ENCODE measurements at regions not wholly inside any gene's neighbourhood (a gene's known extent, or its start where the extent isn't known, plus 50 kb on each side); places are given as distances from the start of the nearest gene placed in this dataset.

DNA sequence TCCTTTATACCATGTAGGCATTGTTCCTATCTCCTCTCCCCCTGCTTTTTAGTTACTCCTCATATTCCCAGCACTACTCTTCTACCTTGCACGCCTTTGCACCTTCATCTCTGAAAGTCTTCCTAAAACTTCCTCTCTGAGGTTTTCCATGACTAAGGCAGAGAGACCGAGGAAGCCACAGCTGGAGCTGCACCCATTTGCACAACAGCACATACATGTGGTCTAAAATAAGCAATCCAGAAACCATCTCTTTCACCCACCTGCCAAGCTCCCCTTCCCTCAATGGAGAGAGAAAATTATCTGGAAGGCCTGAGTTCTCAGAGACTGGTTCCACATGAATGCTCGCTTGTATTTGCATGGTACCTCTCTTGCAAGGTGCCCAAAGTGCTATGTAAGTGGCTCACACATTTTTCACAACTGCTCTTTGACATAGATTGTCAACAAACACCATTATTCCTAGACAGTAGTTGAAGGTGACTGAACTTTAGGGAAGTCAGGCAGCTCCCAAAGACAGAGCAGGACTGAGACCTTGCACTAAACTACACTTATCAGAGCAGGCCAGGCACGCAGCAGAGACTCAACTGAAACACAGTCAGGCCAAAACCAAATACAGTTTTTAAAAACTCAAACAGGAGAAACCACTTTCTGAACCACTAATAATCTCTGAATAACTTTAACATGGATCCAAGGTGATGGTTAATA lies 313.2 kb downstream of the TFAP2A start:
- H3K4me3 Mint-ChIP-seq = no peak overlapping the region
- ATAC-seq (no peak), DNase-seq (no peak)
- no peak overlapping the region for H3K27ac Mint-ChIP-seq
- Histone ChIP-seq H3K27me3 (ENCODE audit: control insufficient read depth, insufficient read depth, low read length) (no peaks in the 10 kb centered on the region), H3K27ac (ENCODE audit: low read length) (no peak overlapping the region), H3K9me3 (ENCODE audit: control insufficient read depth, insufficient read depth, low read length) (no peaks in the 10 kb centered on the region), H3K4me3 (ENCODE audit: low read length) (no peak overlapping the region), H3K4me1 (ENCODE audit: control insufficient read depth, insufficient read depth, low read length) (no peaks in the 10 kb centered on the region), H3K36me3 (ENCODE audit: control insufficient read depth, insufficient read depth, low read length) (no peaks in the 10 kb centered on the region)
- WGBS (ENCODE audit: insufficient coverage) = 76% methylated on average over 4 of the region's 4 CpGs
- intact Hi-C loops (cut with micrococcal nuclease) = no loop called here
- H3K9me3 Mint-ChIP-seq = no peaks in the 10 kb centered on the region
- no peaks in the 10 kb centered on the region for H3K4me1 Mint-ChIP-seq
- no peaks in the 10 kb centered on the region for H3K36me3 Mint-ChIP-seq
- TF ChIP-seq, protein P1, sequence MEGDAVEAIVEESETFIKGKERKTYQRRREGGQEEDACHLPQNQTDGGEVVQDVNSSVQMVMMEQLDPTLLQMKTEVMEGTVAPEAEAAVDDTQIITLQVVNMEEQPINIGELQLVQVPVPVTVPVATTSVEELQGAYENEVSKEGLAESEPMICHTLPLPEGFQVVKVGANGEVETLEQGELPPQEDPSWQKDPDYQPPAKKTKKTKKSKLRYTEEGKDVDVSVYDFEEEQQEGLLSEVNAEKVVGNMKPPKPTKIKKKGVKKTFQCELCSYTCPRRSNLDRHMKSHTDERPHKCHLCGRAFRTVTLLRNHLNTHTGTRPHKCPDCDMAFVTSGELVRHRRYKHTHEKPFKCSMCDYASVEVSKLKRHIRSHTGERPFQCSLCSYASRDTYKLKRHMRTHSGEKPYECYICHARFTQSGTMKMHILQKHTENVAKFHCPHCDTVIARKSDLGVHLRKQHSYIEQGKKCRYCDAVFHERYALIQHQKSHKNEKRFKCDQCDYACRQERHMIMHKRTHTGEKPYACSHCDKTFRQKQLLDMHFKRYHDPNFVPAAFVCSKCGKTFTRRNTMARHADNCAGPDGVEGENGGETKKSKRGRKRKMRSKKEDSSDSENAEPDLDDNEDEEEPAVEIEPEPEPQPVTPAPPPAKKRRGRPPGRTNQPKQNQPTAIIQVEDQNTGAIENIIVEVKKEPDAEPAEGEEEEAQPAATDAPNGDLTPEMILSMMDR (IDR thresholded peaks at IDR 0.05) = no peak
- no peaks in the 10 kb centered on the region for H3K27me3 Mint-ChIP-seq (ENCODE audit: low read depth in 2 of 2)

DNA sequence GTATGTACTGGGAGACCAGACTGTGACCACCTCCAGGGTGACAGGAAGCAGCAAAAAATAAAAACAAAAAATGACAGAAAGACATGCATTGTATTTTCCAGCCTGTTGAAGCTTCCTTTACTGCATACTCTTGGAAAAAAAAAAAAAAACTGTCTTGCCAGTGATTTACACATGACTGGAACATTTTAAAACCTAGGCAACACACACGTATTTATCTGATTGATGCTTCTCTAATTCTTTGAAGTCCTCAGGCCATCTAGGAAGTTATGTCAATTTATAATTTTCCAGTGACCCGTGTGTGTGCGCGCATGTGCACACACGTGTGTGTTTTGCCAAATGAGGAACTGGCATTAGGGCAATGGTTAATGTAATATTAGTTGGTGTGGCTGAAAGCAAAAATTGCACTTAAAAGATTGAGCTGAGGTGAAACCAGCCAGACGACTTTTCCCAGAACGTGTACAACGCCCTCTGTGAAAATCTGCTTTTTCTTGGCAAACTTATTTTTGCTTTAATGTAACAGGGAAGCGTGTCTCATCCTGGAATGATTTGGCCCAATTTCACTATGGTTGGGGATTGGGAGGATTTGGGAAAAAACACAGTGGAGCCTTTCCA lies 315.2 kb downstream of the TFAP2A start:
- no peaks in the 10 kb centered on the region for H3K27me3 ChIP-seq (ENCODE audit: control insufficient read depth, insufficient read depth, low read length)
- H3K9me3 ChIP-seq (ENCODE audit: control insufficient read depth, insufficient read depth, low read length) = no peaks in the 10 kb centered on the region
- intact Hi-C loops (cut with micrococcal nuclease) = no loop called here
- H3K27ac ChIP-seq (ENCODE audit: low read length) = no peak overlapping the region
- H3K4me1 Mint-ChIP-seq = no peaks in the 10 kb centered on the region
- no peak overlapping the region for H3K4me3 ChIP-seq (ENCODE audit: low read length)
- no peaks in the 10 kb centered on the region for H3K36me3 ChIP-seq (ENCODE audit: control insufficient read depth, insufficient read depth, low read length)
- ATAC-seq (no peak), DNase-seq (no peak)
- peaks cover 2 to 3% of the 10 kb centered on the region in 2 donors for H3K9me3 Mint-ChIP-seq
- H3K4me3 Mint-ChIP-seq = no peak overlapping the region
- no peaks in the 10 kb centered on the region for H3K4me1 ChIP-seq (ENCODE audit: control insufficient read depth, insufficient read depth, low read length)
- TF ChIP-seq, protein P1 (IDR thresholded peaks at IDR 0.05) = no peak
- WGBS (ENCODE audit: insufficient coverage) = 51% methylated on average over 9 of the region's 9 CpGs
- no peak overlapping the region for H3K27ac Mint-ChIP-seq
- H3K27me3 Mint-ChIP-seq (ENCODE audit: low read depth in 2 of 2) = no peaks in the 10 kb centered on the region
- no peaks in the 10 kb centered on the region for H3K36me3 Mint-ChIP-seq

DNA sequence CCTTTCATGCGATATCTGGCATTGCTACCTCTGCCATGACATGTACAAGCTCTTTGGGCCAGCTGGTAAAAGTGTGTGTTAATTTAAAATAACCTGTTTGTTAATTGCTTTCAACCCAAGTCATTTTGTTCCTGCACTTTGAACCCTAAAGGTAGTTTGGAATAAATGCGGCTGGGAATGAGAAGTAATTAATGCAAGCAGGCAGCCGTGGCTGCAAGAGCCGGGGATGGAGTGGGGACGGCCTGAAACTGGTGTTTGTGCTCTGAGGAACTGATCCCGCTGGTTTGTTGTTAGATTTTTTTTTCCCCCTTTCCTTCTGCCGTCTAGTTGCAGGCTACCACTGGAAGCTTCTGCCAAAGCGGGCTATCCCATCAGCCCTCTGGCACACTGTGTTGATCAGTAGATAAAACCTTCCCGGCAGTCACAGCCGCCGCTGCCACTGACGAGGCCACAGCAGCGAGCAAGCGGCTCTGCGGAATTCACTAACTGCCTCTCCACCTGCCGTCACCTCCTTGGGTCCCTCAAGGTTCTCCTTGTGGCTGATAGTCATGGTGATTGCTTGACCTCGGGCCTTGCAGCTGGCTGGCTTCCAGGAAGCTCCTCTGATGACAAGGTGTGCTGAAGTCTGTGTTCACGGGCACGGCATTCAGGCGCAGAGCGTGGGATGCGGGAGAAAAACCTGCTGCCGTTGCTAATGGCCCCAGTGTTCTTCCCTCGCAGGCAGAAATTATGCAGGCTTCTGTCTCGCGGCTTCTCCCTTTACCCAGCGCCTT lies 315.9 kb downstream of the TFAP2A start:
- H3K4me1 ChIP-seq (ENCODE audit: control insufficient read depth, insufficient read depth, low read length) = no peaks in the 10 kb centered on the region
- H3K27ac ChIP-seq (ENCODE audit: low read length) = no peak overlapping the region
- H3K9me3 Mint-ChIP-seq = peaks cover 4 to 6% of the 10 kb centered on the region in 2 donors
- no peaks in the 10 kb centered on the region for H3K4me1 Mint-ChIP-seq
- H3K27ac Mint-ChIP-seq = no peak overlapping the region
- ATAC-seq = no peak
- H3K36me3 ChIP-seq (ENCODE audit: control insufficient read depth, insufficient read depth, low read length) = no peaks in the 10 kb centered on the region
- no peak overlapping the region for H3K4me3 Mint-ChIP-seq
- TF ChIP-seq, protein P1 (IDR thresholded peaks at IDR 0.05) = no peak
- H3K36me3 Mint-ChIP-seq = peaks cover 3% of the 10 kb centered on the region
- WGBS (ENCODE audit: insufficient coverage) = 63% methylated on average over 26 of the region's 27 CpGs
- no peak overlapping the region for H3K4me3 ChIP-seq (ENCODE audit: low read length)
- H3K27me3 Mint-ChIP-seq (ENCODE audit: low read depth in 2 of 2) = no peaks in the 10 kb centered on the region
- peaks cover under 1% of the 10 kb centered on the region for H3K9me3 ChIP-seq (ENCODE audit: control insufficient read depth, insufficient read depth, low read length)
- intact Hi-C loops (cut with micrococcal nuclease) = no loop called here
- no peaks in the 10 kb centered on the region for H3K27me3 ChIP-seq (ENCODE audit: control insufficient read depth, insufficient read depth, low read length)
- DNase-seq = no peak

Measured in natural killer cell (primary cell).